Body of pancreas (tissue), 4 donors: ENCODE measurements at regions not wholly inside any gene's neighbourhood (a gene's known extent, or its start where the extent isn't known, plus 50 kb on each side); places are given as distances from the start of the nearest gene placed in this dataset.
A peak's percentile ranks its signal among the peaks of the same experiment; 100 is the strongest.
"Not testable (repeated sequence)": the region's sequence is repeated elsewhere in the genome, so short reads cannot be mapped to it uniquely, and the experiment has no call there.

Experiments
- ATAC-seq: fragments of 150-250 bp; one replicate; pipeline ENCODE4 v1.9.1; 2016
- DNase-seq, 4 donors: peaks; one replicate each; pipeline ENCODE4 v3.0.0-alpha.2; 2019
- H3K27ac ChIP-seq, 4 donors: fragments of 200-600 bp; sonication (generic); 1 replicate in 3 of 4; 2 replicates in 1 of 4; pipeline versions ENCODE4 v1.5.1 to v1.6.1; 2016 to 2019; ENCODE audit warnings: mild to moderate bottlenecking in 1 of 4, mixed read lengths in 1 of 4, moderate library complexity in 1 of 4
- H3K27me3 ChIP-seq, 2 donors: fragments of 200-600 bp; sonication (generic); one replicate each; pipeline ENCODE4 v1.6.0; 2016; ENCODE audit warnings: mild to moderate bottlenecking in 1 of 2
- H3K36me3 ChIP-seq, 2 donors: fragments of 200-600 bp; sonication (generic); replicated peaks in 1 of 2; 2 replicates each; pipeline ENCODE4 v1.5.1; 2016; ENCODE audit warnings: low read depth in 2 of 2; ENCODE audit not compliant: insufficient read depth in 1 of 2
- H3K4me1 ChIP-seq: fragments of 200-600 bp; sonication (generic); one replicate; pipeline ENCODE4 v1.6.0; 2016
- H3K4me3 ChIP-seq, 2 donors: fragments of 200-600 bp; sonication (generic); 1 replicate in 1 of 2; 2 replicates in 1 of 2; pipeline ENCODE4 v1.5.1; 2016 to 2019
- H3K9me3 ChIP-seq, 3 donors: fragments of 200-600 bp; sonication (generic); 1 replicate in 2 of 3; 2 replicates in 1 of 3; pipeline ENCODE4 v1.5.1; 2016
- POLR2A ChIP-seq, 3 donors: fragments of 450-650 bp; IDR thresholded peaks; one replicate each; pipeline ENCODE4 v1.6.1; 2016; ENCODE audit warnings: antibody characterized with exemption in 3 of 3, mild to moderate bottlenecking in 2 of 3
- WGBS, 2 donors: methylation state at CpG; one replicate each; pipeline ENCODE4 v1.1.5; 2017; 5-methylcytosine and 5-hydroxymethylcytosine counted together
- intact Hi-C: fragments of 100-400 bp; cut with DNase I; formaldehyde crosslinking; loops from one replicate; pipeline ENCODE4 v1.15.1; 2023
- TF ChIP-seq, protein P1 (sequence below), 7 experiments: fragments of 450-650 bp in 4 of 7; fragments of 200-600 bp in 3 of 7; sonication (generic) in 3 of 7; IDR thresholded peaks; one replicate each; pipeline ENCODE4 v1.5.1; 2016 to 2019; ENCODE audit warnings: antibody characterized with exemption in 7 of 7

- intact Hi-C loops = no loop called here
- 56 to 61% methylated on average over 10 of the region's 10 CpGs for WGBS, 2 donors
- H3K36me3 ChIP-seq = no peaks in the 10 kb centered on the region
- ATAC-seq (no peak), DNase-seq (peak in 2 of 4 donors; percentile 17 to 25)
- H3K9me3 ChIP-seq = no peaks in the 10 kb centered on the region
- no peaks in the 10 kb centered on the region for H3K4me1 ChIP-seq
- H3K4me3 ChIP-seq = no peak overlapping the region
- H3K27ac ChIP-seq = no peak overlapping the region
- TF ChIP-seq, protein P1, sequence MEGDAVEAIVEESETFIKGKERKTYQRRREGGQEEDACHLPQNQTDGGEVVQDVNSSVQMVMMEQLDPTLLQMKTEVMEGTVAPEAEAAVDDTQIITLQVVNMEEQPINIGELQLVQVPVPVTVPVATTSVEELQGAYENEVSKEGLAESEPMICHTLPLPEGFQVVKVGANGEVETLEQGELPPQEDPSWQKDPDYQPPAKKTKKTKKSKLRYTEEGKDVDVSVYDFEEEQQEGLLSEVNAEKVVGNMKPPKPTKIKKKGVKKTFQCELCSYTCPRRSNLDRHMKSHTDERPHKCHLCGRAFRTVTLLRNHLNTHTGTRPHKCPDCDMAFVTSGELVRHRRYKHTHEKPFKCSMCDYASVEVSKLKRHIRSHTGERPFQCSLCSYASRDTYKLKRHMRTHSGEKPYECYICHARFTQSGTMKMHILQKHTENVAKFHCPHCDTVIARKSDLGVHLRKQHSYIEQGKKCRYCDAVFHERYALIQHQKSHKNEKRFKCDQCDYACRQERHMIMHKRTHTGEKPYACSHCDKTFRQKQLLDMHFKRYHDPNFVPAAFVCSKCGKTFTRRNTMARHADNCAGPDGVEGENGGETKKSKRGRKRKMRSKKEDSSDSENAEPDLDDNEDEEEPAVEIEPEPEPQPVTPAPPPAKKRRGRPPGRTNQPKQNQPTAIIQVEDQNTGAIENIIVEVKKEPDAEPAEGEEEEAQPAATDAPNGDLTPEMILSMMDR (IDR thresholded peaks at IDR 0.05) = no peak
- TF ChIP-seq POLR2A (IDR thresholded peaks at IDR 0.05) = no peak
- no peaks in the 10 kb centered on the region for H3K27me3 ChIP-seq
Observed at GRCh38 chr3:127417709-127418559, 130.1 kb upstream of the PRR20G start.

GRCh38 chr3:127413871-127414270 lies 126.0 kb upstream of the PRR20G start:
- H3K27me3 ChIP-seq = no peaks in the 10 kb centered on the region
- no peaks in the 10 kb centered on the region for H3K9me3 ChIP-seq
- H3K4me3 ChIP-seq = no peak overlapping the region
- intact Hi-C loops = no loop called here
- TF ChIP-seq, protein P1 (IDR thresholded peaks at IDR 0.05) = no peak
- no peak for TF ChIP-seq POLR2A (IDR thresholded peaks at IDR 0.05)
- 20 to 45% methylated on average over 2 of the region's 2 CpGs for WGBS, 2 donors
- no peak for ATAC-seq
- H3K4me1 ChIP-seq = no peaks in the 10 kb centered on the region
- no peak overlapping the region for H3K27ac ChIP-seq
- no peak for DNase-seq
- no peaks in the 10 kb centered on the region for H3K36me3 ChIP-seq

DNA sequence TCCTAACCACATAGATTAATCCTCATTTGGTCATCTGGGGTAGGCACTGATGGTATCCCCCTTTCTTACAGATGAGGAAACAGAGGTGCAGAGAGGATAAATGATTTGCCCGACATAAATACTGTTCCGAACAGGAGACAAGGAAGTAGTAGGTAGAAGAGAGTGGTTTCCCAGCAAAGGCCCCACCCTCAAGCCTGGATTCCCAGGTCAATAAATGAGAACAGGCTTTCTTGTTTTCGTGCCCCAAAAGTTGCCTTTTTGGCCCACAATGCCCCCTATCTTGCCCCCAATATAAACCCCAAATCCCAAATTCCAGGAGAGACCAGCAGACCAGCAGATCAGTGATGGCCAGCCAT lies 125.5 kb upstream of the PRR20G start:
- DNase-seq = no peak
- no peaks in the 10 kb centered on the region for H3K27me3 ChIP-seq
- intact Hi-C loops = no loop called here

GRCh38 chr3:127412578-127413317 lies 124.9 kb upstream of the PRR20G start:
- Histone ChIP-seq H3K4me3 (no peak overlapping the region), H3K27me3 (no peaks in the 10 kb centered on the region), H3K36me3 (no peaks in the 10 kb centered on the region), H3K9me3 (no peaks in the 10 kb centered on the region), H3K4me1 (no peaks in the 10 kb centered on the region), H3K27ac (no peak overlapping the region)
- 77% methylated on average over 10 of the region's 10 CpGs for WGBS, 2 donors
- TF ChIP-seq, protein P1 (IDR thresholded peaks at IDR 0.05) = no peak
- TF ChIP-seq POLR2A (IDR thresholded peaks at IDR 0.05) = no peak
- intact Hi-C loops = no loop called here
- ATAC-seq = no peak
- no peak for DNase-seq

More for the DNA sequence above, 125.5 kb upstream of the PRR20G start:
- no peak for ATAC-seq
- no peaks in the 10 kb centered on the region for H3K36me3 ChIP-seq
- H3K4me3 ChIP-seq = no peak overlapping the region
- H3K27ac ChIP-seq = no peak overlapping the region
- no peak for TF ChIP-seq POLR2A (IDR thresholded peaks at IDR 0.05)
- TF ChIP-seq, protein P1 (IDR thresholded peaks at IDR 0.05) = no peak
- H3K9me3 ChIP-seq = no peaks in the 10 kb centered on the region
- 58 to 73% methylated on average over 3 of the region's 3 CpGs for WGBS, 2 donors
- H3K4me1 ChIP-seq = no peaks in the 10 kb centered on the region

- DNase-seq, H3K27me3 ChIP-seq, H3K4me1 ChIP-seq, H3K27ac ChIP-seq, H3K4me3 ChIP-seq, H3K9me3 ChIP-seq, H3K36me3 ChIP-seq, ATAC-seq, intact Hi-C loops: not testable (repeated sequence)
- WGBS, 2 donors = 40 to 50% methylated on average over 6 to 9 of the region's 9 CpGs
Observed at GRCh38 chr3:127411875-127412274, 124.0 kb upstream of the PRR20G start.
